H1 (cell line): ENCODE measurements at regions not wholly inside any gene's neighbourhood (a gene's known extent, or its start where the extent isn't known, plus 50 kb on each side); places are given as distances from the start of the nearest gene placed in this dataset.

ENCODE experiments used
- CTCF ChIA-PET: fragments of 300-600 bp; sonication (Branson Sonifier 250); formaldehyde crosslinking; loops from one replicate; lab custom pipeline; 2021; ENCODE audit not compliant: partially characterized antibody; lab: Charles Lee
- POLR2A ChIA-PET: fragments of 300-600 bp; sonication (Branson Sonifier 250); formaldehyde crosslinking; loops from one replicate; lab custom pipeline; 2021; ENCODE audit warnings: inconsistent platforms; ENCODE audit not compliant: partially characterized antibody; lab: Charles Lee
- DNase-seq, 2 experiments: peaks; one replicate each; pipeline versions ENCODE4 v3.0.0 to v3.0.0-alpha.2; 2010 to 2022; ENCODE audit warnings: low spot score in 2 of 2, low read depth in 1 of 2, mixed read lengths in 1 of 2
- FAIRE-seq: peaks from 2 replicates; lab custom pipeline; 2011; peaks lifted over from hg19 to GRCh38; lab: Jason Lieb, UNC
- H2AFZ ChIP-seq: 2 replicates; pipeline ENCODE4 v1.8.1; 2012; ENCODE audit warnings: low read length, inconsistent platforms
- H2AK5ac ChIP-seq: 2 replicates; pipeline ENCODE4 v1.6.1; 2013; ENCODE audit warnings: low read depth, low read length
- H2BK120ac ChIP-seq: replicated peaks from 2 replicates; pipeline ENCODE3; 2013; ENCODE audit warnings: low read depth, low read length, inconsistent platforms
- H2BK12ac ChIP-seq: 2 replicates; pipeline ENCODE4 v1.6.1; 2013; ENCODE audit warnings: low read depth, low read length
- H2BK15ac ChIP-seq: 2 replicates; pipeline ENCODE4 v1.6.1; 2013; ENCODE audit warnings: low read length
- H2BK20ac ChIP-seq: 2 replicates; pipeline ENCODE4 v1.6.1; 2013; ENCODE audit warnings: low read length
- H2BK5ac ChIP-seq: 2 replicates; pipeline ENCODE4 v1.6.1; 2013; ENCODE audit warnings: low read depth, low read length
- H3K14ac ChIP-seq: 2 replicates; pipeline ENCODE4 v1.6.1; 2013; ENCODE audit warnings: inconsistent platforms; ENCODE audit not compliant: insufficient read length
- H3K18ac ChIP-seq: 2 replicates; pipeline ENCODE4 v1.6.1; 2013; ENCODE audit warnings: low read length; ENCODE audit errors: extremely low read depth
- H3K23ac ChIP-seq: 2 replicates; pipeline ENCODE4 v1.6.1; 2013; ENCODE audit warnings: inconsistent platforms; ENCODE audit not compliant: insufficient read length
- H3K23me2 ChIP-seq: 2 replicates; pipeline ENCODE4 v1.6.1; 2013; ENCODE audit warnings: low read depth, low read length
- H3K27ac ChIP-seq: 2 replicates; pipeline ENCODE4 v1.6.1; 2011; ENCODE audit warnings: low read depth, low read length, inconsistent platforms
- H3K27me3 ChIP-seq, 4 experiments: replicated peaks in 1 of 4; 1 replicate in 1 of 4; 2 replicates in 3 of 4; pipeline versions ENCODE4 v1.6.1 to v1.8.1; 2011 to 2013; ENCODE audit warnings: low read length in 3 of 4, mild to moderate bottlenecking in 3 of 4, inconsistent platforms in 2 of 4, mixed read lengths in 2 of 4, moderate library complexity in 1 of 4; ENCODE audit not compliant: control insufficient read depth in 3 of 4, insufficient read depth in 3 of 4; ENCODE audit errors: extremely low read depth in 1 of 4
- H3K36me3 ChIP-seq, 4 experiments: 2 replicates each; pipeline versions ENCODE4 v1.6.1 to v1.8.1; 2011 to 2013; ENCODE audit warnings: mild to moderate bottlenecking in 4 of 4, low read length in 3 of 4, moderate library complexity in 2 of 4, control low read depth in 1 of 4, inconsistent platforms in 1 of 4; ENCODE audit not compliant: insufficient read depth in 4 of 4, control insufficient read depth in 2 of 4
- H3K4ac ChIP-seq: replicated peaks from 2 replicates; pipeline ENCODE3; 2013; ENCODE audit warnings: low read length, low read depth, mixed read lengths, inconsistent platforms; ENCODE audit not compliant: insufficient read length
- H3K4me1 ChIP-seq, 4 experiments: replicated peaks in 1 of 4; 1 replicate in 1 of 4; 2 replicates in 3 of 4; pipeline versions ENCODE4 v1.6.1 to v1.8.1; 2011 to 2013; ENCODE audit warnings: low read length in 3 of 4, inconsistent platforms in 2 of 4, mixed read lengths in 1 of 4; ENCODE audit not compliant: insufficient read depth in 4 of 4, control insufficient read depth in 3 of 4
- H3K4me2 ChIP-seq, 2 experiments: 2 replicates each; pipeline versions ENCODE4 v1.6.1 to v1.8.1; 2011 to 2013; ENCODE audit warnings: low read depth in 2 of 2, low read length in 2 of 2, control low read depth in 1 of 2, inconsistent platforms in 1 of 2, mild to moderate bottlenecking in 1 of 2; ENCODE audit not compliant: insufficient read depth in 1 of 2
- H3K4me3 ChIP-seq, 4 experiments: fragments of 200-600, 300-600 bp in 1 of 4; sonication (generic), shearing (Covaris generic), sonication (Bioruptor Twin) in 1 of 4; 2 replicates each; pipeline versions ENCODE4 v1.5.1 to v1.8.1; 2011 to 2016; ENCODE audit warnings: low read length in 4 of 4, low read depth in 3 of 4, control low read depth in 2 of 4, inconsistent platforms in 2 of 4, mild to moderate bottlenecking in 2 of 4, mixed read lengths in 1 of 4, moderate library complexity in 1 of 4; ENCODE audit not compliant: insufficient read depth in 2 of 4; ENCODE audit errors: extremely low read depth in 1 of 4
- H3K56ac ChIP-seq: replicated peaks from 2 replicates; pipeline ENCODE3; 2013; ENCODE audit warnings: low read depth, mild to moderate bottlenecking, mixed read lengths, low read length, inconsistent platforms; ENCODE audit not compliant: insufficient read length
- H3K79me1 ChIP-seq: 2 replicates; pipeline ENCODE4 v1.6.1; 2013; ENCODE audit warnings: low read depth, low read length, control low read depth
- H3K79me2 ChIP-seq, 2 experiments: 2 replicates each; pipeline versions ENCODE4 v1.6.1 to v1.8.1; 2012 to 2013; ENCODE audit warnings: low read length in 2 of 2, mild to moderate bottlenecking in 2 of 2, inconsistent platforms in 1 of 2; ENCODE audit not compliant: insufficient read depth in 2 of 2, control insufficient read depth in 1 of 2
- H3K9ac ChIP-seq, 4 experiments: replicated peaks in 1 of 4; 1 replicate in 1 of 4; 2 replicates in 3 of 4; pipeline versions ENCODE4 v1.6.1 to v1.8.1; 2011 to 2013; ENCODE audit warnings: low read depth in 3 of 4, low read length in 3 of 4, control low read depth in 2 of 4, mild to moderate bottlenecking in 2 of 4, moderate library complexity in 2 of 4, inconsistent platforms in 1 of 4; ENCODE audit errors: extremely low read depth in 1 of 4
- H3K9me3 ChIP-seq, 2 experiments: 2 replicates each; pipeline versions ENCODE4 v1.6.1 to v1.8.1; 2012 to 2013; ENCODE audit warnings: mild to moderate bottlenecking in 2 of 2, moderate library complexity in 2 of 2, control low read depth in 1 of 2, inconsistent platforms in 1 of 2, low read depth in 1 of 2, low read length in 1 of 2, mixed read lengths in 1 of 2; ENCODE audit not compliant: insufficient read depth in 2 of 2
- H4K20me1 ChIP-seq, 2 experiments: replicated peaks in 1 of 2; 2 replicates each; pipeline versions ENCODE3 to v1.8.1; 2011 to 2013; ENCODE audit warnings: inconsistent platforms in 2 of 2, low read length in 2 of 2, mild to moderate bottlenecking in 1 of 2; ENCODE audit not compliant: insufficient read depth in 2 of 2, control insufficient read depth in 1 of 2
- H4K5ac ChIP-seq: 2 replicates; pipeline ENCODE4 v1.6.1; 2013; ENCODE audit warnings: low read length, low read depth, mixed read lengths, inconsistent platforms; ENCODE audit not compliant: insufficient read length
- H4K8ac ChIP-seq: 2 replicates; pipeline ENCODE4 v1.8.0; 2013; ENCODE audit warnings: mild to moderate bottlenecking, moderate library complexity, low read length, inconsistent platforms; ENCODE audit not compliant: insufficient read depth; ENCODE audit errors: extremely low read depth
- H4K91ac ChIP-seq: replicated peaks from 2 replicates; pipeline ENCODE3; 2013; ENCODE audit warnings: low read length, mixed read lengths, inconsistent platforms; ENCODE audit not compliant: insufficient read length
- JUND ChIP-seq: IDR thresholded peaks from 2 replicates; pipeline ENCODE4 v1.6.1; 2011; ENCODE audit warnings: mild to moderate bottlenecking, improper control_type of control experiment, low read length
- SRF ChIP-seq: IDR thresholded peaks from 2 replicates; pipeline ENCODE4 v1.6.1; 2011; ENCODE audit warnings: mild to moderate bottlenecking, low read depth, low read length, moderate library complexity
- TEAD4 ChIP-seq: IDR thresholded peaks from 2 replicates; pipeline ENCODE4 v1.6.1; 2012; ENCODE audit warnings: low read depth, low read length, inconsistent platforms, mixed read lengths
- WGBS, 2 experiments: shearing (Covaris generic) in 1 of 2; methylation state at CpG; one replicate each; pipeline versions ENCODE4 v1.1.6 to v1.1.7; 2013 to 2015; ENCODE audit warnings: low lambda C conversion rate in 2 of 2, mixed read lengths in 2 of 2, inconsistent platforms in 1 of 2, low coverage in 1 of 2, missing lambda C conversion rate in 1 of 2; ENCODE audit not compliant: insufficient replicate concordance in 2 of 2, insufficient coverage in 1 of 2, insufficient read length in 1 of 2; ENCODE audit errors: extremely low coverage in 1 of 2, missing lambda C conversion rate in 1 of 2; 5-methylcytosine and 5-hydroxymethylcytosine counted together

- H3K9ac ChIP-seq: no peak overlapping the region
- H3K27me3 ChIP-seq: no peaks in the 10 kb centered on the region
- no peak overlapping the region for H2AFZ ChIP-seq
- no peak for FAIRE-seq
- no peaks in the 10 kb centered on the region for H3K23me2 ChIP-seq
- peak overlapping the region; percentile 34 to 49; a peak in 3 of 4 replicates for H3K4me2 ChIP-seq
- no peak overlapping the region for H2BK120ac ChIP-seq
- no peaks in the 10 kb centered on the region; the same call in 1 of the 2 replicates for H3K79me1 ChIP-seq
- H4K8ac ChIP-seq: no peak overlapping the region
- H3K27ac ChIP-seq: no peak overlapping the region
- no peak overlapping the region for H3K4ac ChIP-seq
- H2BK20ac ChIP-seq: no peak overlapping the region
- H2BK15ac ChIP-seq: no peak overlapping the region
- H3K56ac ChIP-seq: no peak overlapping the region
- no peak overlapping the region for H4K91ac ChIP-seq
- H2BK12ac ChIP-seq: peak overlapping the region; percentile 61; the same call in 1 of the 2 replicates
- no peaks in the 10 kb centered on the region for H3K79me2 ChIP-seq
- H3K18ac ChIP-seq: peak overlapping the region; percentile 20; the same call in 1 of the 2 replicates
- peak in 1 of 2 experiments; percentile 49 for DNase-seq
- H3K14ac ChIP-seq: no peak overlapping the region
- no peak overlapping the region for H4K5ac ChIP-seq
- H2AK5ac ChIP-seq: peak overlapping the region; percentile 71; the same call in 1 of the 2 replicates
- H3K23ac ChIP-seq: no peak overlapping the region
- no peaks in the 10 kb centered on the region for H3K9me3 ChIP-seq
- no peaks in the 10 kb centered on the region for H3K36me3 ChIP-seq
- peak overlapping the region; percentile 45; the same call in 1 of the 2 replicates for H2BK5ac ChIP-seq
- no peak overlapping the region for H3K4me3 ChIP-seq
- H4K20me1 ChIP-seq: peaks cover 6 to 7% of the 10 kb centered on the region in 2 experiments
- peaks cover 8 to 43% (median 30%) of the 10 kb centered on the region in 4 experiments for H3K4me1 ChIP-seq
- ChIA-PET POLR2A (interaction anchor here (1.5 to 2.1 kb wide), 3 partner anchors 9 to 124 kb away, joined by 4 to 5 read pairs (median 5); no protein-coding TSS in a partner anchor), CTCF (interaction anchor here (0.5 to 11.3 kb wide), 9 partner anchors 13 to 240 kb away, joined by 3 to 150 read pairs (median 3); no protein-coding TSS in a partner anchor)
- 86% methylated on average over 15 of the region's 15 CpGs; no CpG with 5 or more reads in 1 of the 2 experiments for WGBS, 2 experiments
- TF ChIP-seq TEAD4 (no peak), SRF (no peak), JUND (no peak)
These were observed 125.2 kb downstream of the CTTN start for GRCh38 chr11:70523384-70524095.
